WTC11 (cell line): ENCODE measurements at regions not wholly inside any gene's neighbourhood (a gene's known extent, or its start where the extent isn't known, plus 50 kb on each side); places are given as distances from the start of the nearest gene placed in this dataset.

Source experiments
- ATAC-seq: fragments of 200-7000 bp; cut with Tn5 transposase; 2 replicates; pipeline ENCODE4 v1.10.0; 2021; ENCODE audit warnings: mild to moderate bottlenecking, moderate library complexity
- CTCF ChIA-PET: fragments of 300-600 bp; sonication (Branson Sonifier 250); formaldehyde crosslinking; loops from one replicate; lab custom pipeline; 2021; ENCODE audit warnings: antibody characterized with exemption; lab: Charles Lee
- POLR2A ChIA-PET: fragments of 350-600 bp; sonication (Branson Sonifier 250); formaldehyde crosslinking; loops from one replicate; lab custom pipeline; 2021; ENCODE audit warnings: antibody characterized with exemption; lab: Charles Lee
- DNase-seq: peaks from one replicate; pipeline ENCODE4 v3.0.0; 2021; ENCODE audit warnings: low spot score
- H3K27ac Mint-ChIP-seq: 2 replicates; pipeline ENCODE4 v1.8.0; 2021; ENCODE audit warnings: mixed read lengths
- H3K27me3 Mint-ChIP-seq: 2 replicates; pipeline ENCODE4 v1.8.0; 2021; ENCODE audit warnings: low read depth, mild to moderate bottlenecking, moderate library complexity, mixed read lengths
- H3K36me3 Mint-ChIP-seq: 2 replicates; pipeline ENCODE4 v1.8.0; 2021; ENCODE audit warnings: mixed read lengths
- H3K4me1 Mint-ChIP-seq: 2 replicates; pipeline ENCODE4 v1.8.0; 2022; ENCODE audit warnings: mixed read lengths
- H3K4me3 Mint-ChIP-seq: 2 replicates; pipeline ENCODE4 v1.8.0; 2021; ENCODE audit warnings: mild to moderate bottlenecking, moderate library complexity, mixed read lengths
- H3K9me3 Mint-ChIP-seq: 2 replicates; pipeline ENCODE4 v1.8.0; 2021; ENCODE audit warnings: mixed read lengths
- ARID4B ChIP-seq: sonication (generic); formaldehyde crosslinking; IDR thresholded peaks from 2 replicates; pipeline ENCODE4 v1.8.0; 2023; ENCODE audit warnings: missing genetic modification reagents, mild to moderate bottlenecking, borderline replicate concordance
- CREB1 ChIP-seq: sonication (generic); formaldehyde crosslinking; IDR thresholded peaks from 2 replicates; pipeline ENCODE4 v1.8.0; 2023; ENCODE audit warnings: mild to moderate bottlenecking, missing genetic modification reagents
- CTCF ChIP-seq: fragments of 200-600 bp; IDR thresholded peaks from 2 replicates; pipeline ENCODE4 v1.8.0; 2022; ENCODE audit warnings: antibody characterized with exemption
- FOXJ3 ChIP-seq: sonication (generic); formaldehyde crosslinking; IDR thresholded peaks from 2 replicates; pipeline ENCODE4 v1.9.0; 2021; ENCODE audit warnings: missing genetic modification reagents, mild to moderate bottlenecking, borderline replicate concordance
- FOXP1 ChIP-seq: sonication (generic); formaldehyde crosslinking; IDR thresholded peaks from 2 replicates; pipeline ENCODE4 v1.8.0; 2022; ENCODE audit warnings: missing genetic modification reagents, mild to moderate bottlenecking, moderate library complexity, borderline replicate concordance
- HMGXB4 ChIP-seq: sonication (generic); formaldehyde crosslinking; IDR thresholded peaks from 2 replicates; pipeline ENCODE4 v1.8.1; 2023; ENCODE audit warnings: mild to moderate bottlenecking, moderate library complexity, missing genetic modification reagents
- NFATC4 ChIP-seq: fragments of 250-450 bp; sonication (Bioruptor Pico); IDR thresholded peaks from 2 replicates; pipeline ENCODE4 v1.9.0; 2021; ENCODE audit warnings: mild to moderate bottlenecking
- PRRX2 ChIP-seq: fragments of 250-450 bp; sonication (Bioruptor Pico); IDR thresholded peaks from 2 replicates; pipeline ENCODE4 v1.8.0; 2021; ENCODE audit warnings: mild to moderate bottlenecking
- TF ChIP-seq, protein P1 (sequence below): sonication (generic); formaldehyde crosslinking; IDR thresholded peaks from 2 replicates; pipeline ENCODE4 v1.8.1; 2022; ENCODE audit warnings: low read depth, missing genetic modification reagents, borderline replicate concordance
- TF ChIP-seq, protein P2 (sequence below): sonication (generic); formaldehyde crosslinking; IDR thresholded peaks from 2 replicates; pipeline ENCODE4 v1.8.1; 2023; ENCODE audit warnings: mild to moderate bottlenecking, missing genetic modification reagents, borderline replicate concordance
- TF ChIP-seq, protein P3 (sequence below): sonication (generic); formaldehyde crosslinking; IDR thresholded peaks from 2 replicates; pipeline ENCODE4 v1.8.0; 2022; ENCODE audit warnings: mild to moderate bottlenecking, missing genetic modification reagents
- TF ChIP-seq, protein P4 (sequence below): fragments of 250-450 bp; sonication (Bioruptor Pico); IDR thresholded peaks from 2 replicates; pipeline ENCODE4 v1.9.0; 2021; ENCODE audit warnings: mild to moderate bottlenecking
- TF ChIP-seq, protein P5 (sequence below): fragments of 250-450 bp; sonication (Bioruptor Pico); IDR thresholded peaks from 2 replicates; pipeline ENCODE4 v1.9.0; 2021; ENCODE audit warnings: mild to moderate bottlenecking
- TF ChIP-seq, protein P6 (sequence below): fragments of 250-450 bp; sonication (Bioruptor Pico); IDR thresholded peaks from 2 replicates; pipeline ENCODE4 v1.8.0; 2021; ENCODE audit warnings: mild to moderate bottlenecking

GRCh38 chr1:87240661-87241285 is 87.9 kb upstream of the LMO4 start (continued):
- TF ChIP-seq, protein P1, sequence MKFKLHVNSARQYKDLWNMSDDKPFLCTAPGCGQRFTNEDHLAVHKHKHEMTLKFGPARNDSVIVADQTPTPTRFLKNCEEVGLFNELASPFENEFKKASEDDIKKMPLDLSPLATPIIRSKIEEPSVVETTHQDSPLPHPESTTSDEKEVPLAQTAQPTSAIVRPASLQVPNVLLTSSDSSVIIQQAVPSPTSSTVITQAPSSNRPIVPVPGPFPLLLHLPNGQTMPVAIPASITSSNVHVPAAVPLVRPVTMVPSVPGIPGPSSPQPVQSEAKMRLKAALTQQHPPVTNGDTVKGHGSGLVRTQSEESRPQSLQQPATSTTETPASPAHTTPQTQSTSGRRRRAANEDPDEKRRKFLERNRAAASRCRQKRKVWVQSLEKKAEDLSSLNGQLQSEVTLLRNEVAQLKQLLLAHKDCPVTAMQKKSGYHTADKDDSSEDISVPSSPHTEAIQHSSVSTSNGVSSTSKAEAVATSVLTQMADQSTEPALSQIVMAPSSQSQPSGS, result no peak
- TF ChIP-seq, protein P2, sequence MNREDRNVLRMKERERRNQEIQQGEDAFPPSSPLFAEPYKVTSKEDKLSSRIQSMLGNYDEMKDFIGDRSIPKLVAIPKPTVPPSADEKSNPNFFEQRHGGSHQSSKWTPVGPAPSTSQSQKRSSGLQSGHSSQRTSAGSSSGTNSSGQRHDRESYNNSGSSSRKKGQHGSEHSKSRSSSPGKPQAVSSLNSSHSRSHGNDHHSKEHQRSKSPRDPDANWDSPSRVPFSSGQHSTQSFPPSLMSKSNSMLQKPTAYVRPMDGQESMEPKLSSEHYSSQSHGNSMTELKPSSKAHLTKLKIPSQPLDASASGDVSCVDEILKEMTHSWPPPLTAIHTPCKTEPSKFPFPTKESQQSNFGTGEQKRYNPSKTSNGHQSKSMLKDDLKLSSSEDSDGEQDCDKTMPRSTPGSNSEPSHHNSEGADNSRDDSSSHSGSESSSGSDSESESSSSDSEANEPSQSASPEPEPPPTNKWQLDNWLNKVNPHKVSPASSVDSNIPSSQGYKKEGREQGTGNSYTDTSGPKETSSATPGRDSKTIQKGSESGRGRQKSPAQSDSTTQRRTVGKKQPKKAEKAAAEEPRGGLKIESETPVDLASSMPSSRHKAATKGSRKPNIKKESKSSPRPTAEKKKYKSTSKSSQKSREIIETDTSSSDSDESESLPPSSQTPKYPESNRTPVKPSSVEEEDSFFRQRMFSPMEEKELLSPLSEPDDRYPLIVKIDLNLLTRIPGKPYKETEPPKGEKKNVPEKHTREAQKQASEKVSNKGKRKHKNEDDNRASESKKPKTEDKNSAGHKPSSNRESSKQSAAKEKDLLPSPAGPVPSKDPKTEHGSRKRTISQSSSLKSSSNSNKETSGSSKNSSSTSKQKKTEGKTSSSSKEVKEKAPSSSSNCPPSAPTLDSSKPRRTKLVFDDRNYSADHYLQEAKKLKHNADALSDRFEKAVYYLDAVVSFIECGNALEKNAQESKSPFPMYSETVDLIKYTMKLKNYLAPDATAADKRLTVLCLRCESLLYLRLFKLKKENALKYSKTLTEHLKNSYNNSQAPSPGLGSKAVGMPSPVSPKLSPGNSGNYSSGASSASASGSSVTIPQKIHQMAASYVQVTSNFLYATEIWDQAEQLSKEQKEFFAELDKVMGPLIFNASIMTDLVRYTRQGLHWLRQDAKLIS (CRISPR knock-in tag), result no peak
- TF ChIP-seq, protein P3, sequence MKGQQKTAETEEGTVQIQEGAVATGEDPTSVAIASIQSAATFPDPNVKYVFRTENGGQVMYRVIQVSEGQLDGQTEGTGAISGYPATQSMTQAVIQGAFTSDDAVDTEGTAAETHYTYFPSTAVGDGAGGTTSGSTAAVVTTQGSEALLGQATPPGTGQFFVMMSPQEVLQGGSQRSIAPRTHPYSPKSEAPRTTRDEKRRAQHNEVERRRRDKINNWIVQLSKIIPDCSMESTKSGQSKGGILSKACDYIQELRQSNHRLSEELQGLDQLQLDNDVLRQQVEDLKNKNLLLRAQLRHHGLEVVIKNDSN (CRISPR knock-in tag), result no peak
- TF ChIP-seq CREB1 (CRISPR knock-in tag), result no peak
- no peak for TF ChIP-seq FOXP1 (CRISPR knock-in tag)
- TF ChIP-seq HMGXB4 (CRISPR knock-in tag), result no peak
- TF ChIP-seq FOXJ3 (CRISPR knock-in tag), result no peak

DNA sequence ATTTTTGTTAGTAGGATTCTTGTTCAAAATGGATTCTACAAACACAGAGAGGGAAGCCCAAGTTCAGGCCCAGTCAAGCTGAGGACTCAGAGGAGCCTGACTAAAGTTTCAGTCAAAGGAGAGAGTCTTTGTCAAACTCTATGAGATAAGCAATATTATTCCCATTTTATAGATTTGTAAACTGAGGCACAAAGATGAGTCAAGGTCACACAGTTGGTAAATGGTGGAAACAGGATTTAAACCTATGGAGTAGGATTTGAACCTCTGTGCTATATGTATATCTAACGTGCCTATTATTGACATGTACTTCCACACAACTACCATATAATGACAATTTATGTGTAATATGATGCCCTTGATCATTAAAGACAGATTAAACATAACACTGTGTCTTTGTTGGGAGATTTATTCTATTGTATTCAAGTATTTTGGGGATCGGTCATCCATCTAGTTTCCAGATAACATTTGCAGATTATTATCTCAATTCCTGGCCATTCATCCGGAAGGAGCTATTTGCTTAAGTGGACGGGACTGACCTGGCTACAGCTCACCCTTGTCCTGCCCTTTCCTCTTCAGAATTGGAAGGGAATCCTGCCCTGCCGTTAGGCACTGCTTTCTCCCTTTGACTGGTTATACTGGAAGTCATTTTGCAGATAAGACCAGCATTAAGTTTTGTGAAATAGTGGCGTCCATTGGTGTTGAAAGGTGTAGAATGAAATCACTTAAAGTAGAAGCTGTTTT is 86.1 kb upstream of the LMO4 start:
- no peak for ATAC-seq
- no peak overlapping the region for H3K27ac Mint-ChIP-seq
- peaks cover 3% of the 10 kb centered on the region; the same call in 1 of the 2 replicates for H3K4me1 Mint-ChIP-seq
- no peak for DNase-seq
- no peak overlapping the region for H3K4me3 Mint-ChIP-seq
- ChIA-PET CTCF (interaction anchor here (0.7 kb wide), 1 partner anchor 1092 kb away, joined by 3 read pairs; no protein-coding TSS in a partner anchor), POLR2A (no interaction called here)
- no peaks in the 10 kb centered on the region for H3K27me3 Mint-ChIP-seq
- H3K36me3 Mint-ChIP-seq, result peaks cover 2% of the 10 kb centered on the region; the same call in 1 of the 2 replicates
- peaks cover 6% of the 10 kb centered on the region for H3K9me3 Mint-ChIP-seq
- TF ChIP-seq ARID4B (CRISPR knock-in tag), result no peak
- no peak for TF ChIP-seq FOXJ3 (CRISPR knock-in tag)
- TF ChIP-seq, protein P4, sequence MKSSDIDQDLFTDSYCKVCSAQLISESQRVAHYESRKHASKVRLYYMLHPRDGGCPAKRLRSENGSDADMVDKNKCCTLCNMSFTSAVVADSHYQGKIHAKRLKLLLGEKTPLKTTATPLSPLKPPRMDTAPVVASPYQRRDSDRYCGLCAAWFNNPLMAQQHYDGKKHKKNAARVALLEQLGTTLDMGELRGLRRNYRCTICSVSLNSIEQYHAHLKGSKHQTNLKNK (CRISPR knock-in tag), result no peak
- TF ChIP-seq, protein P5, sequence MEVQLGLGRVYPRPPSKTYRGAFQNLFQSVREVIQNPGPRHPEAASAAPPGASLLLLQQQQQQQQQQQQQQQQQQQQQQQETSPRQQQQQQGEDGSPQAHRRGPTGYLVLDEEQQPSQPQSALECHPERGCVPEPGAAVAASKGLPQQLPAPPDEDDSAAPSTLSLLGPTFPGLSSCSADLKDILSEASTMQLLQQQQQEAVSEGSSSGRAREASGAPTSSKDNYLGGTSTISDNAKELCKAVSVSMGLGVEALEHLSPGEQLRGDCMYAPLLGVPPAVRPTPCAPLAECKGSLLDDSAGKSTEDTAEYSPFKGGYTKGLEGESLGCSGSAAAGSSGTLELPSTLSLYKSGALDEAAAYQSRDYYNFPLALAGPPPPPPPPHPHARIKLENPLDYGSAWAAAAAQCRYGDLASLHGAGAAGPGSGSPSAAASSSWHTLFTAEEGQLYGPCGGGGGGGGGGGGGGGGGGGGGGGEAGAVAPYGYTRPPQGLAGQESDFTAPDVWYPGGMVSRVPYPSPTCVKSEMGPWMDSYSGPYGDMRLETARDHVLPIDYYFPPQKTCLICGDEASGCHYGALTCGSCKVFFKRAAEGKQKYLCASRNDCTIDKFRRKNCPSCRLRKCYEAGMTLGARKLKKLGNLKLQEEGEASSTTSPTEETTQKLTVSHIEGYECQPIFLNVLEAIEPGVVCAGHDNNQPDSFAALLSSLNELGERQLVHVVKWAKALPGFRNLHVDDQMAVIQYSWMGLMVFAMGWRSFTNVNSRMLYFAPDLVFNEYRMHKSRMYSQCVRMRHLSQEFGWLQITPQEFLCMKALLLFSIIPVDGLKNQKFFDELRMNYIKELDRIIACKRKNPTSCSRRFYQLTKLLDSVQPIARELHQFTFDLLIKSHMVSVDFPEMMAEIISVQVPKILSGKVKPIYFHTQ (CRISPR knock-in tag), result no peak
- TF ChIP-seq NFATC4 (CRISPR knock-in tag), result no peak
- TF ChIP-seq PRRX2 (CRISPR knock-in tag), result no peak
- no peak for TF ChIP-seq CTCF
- TF ChIP-seq, protein P6, sequence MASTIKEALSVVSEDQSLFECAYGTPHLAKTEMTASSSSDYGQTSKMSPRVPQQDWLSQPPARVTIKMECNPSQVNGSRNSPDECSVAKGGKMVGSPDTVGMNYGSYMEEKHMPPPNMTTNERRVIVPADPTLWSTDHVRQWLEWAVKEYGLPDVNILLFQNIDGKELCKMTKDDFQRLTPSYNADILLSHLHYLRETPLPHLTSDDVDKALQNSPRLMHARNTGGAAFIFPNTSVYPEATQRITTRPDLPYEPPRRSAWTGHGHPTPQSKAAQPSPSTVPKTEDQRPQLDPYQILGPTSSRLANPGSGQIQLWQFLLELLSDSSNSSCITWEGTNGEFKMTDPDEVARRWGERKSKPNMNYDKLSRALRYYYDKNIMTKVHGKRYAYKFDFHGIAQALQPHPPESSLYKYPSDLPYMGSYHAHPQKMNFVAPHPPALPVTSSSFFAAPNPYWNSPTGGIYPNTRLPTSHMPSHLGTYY (CRISPR knock-in tag), result no peak
